Right renal pelvis (tissue), 4 donors: ENCODE measurements at regions not wholly inside any gene's neighbourhood (a gene's known extent, or its start where the extent isn't known, plus 50 kb on each side); places are given as distances from the start of the nearest gene placed in this dataset.
"Not testable (repeated sequence)": the region's sequence is repeated elsewhere in the genome, so short reads cannot be mapped to it uniquely, and the experiment has no call there.

Experiments
- DNase-seq, 4 donors: peaks; one replicate each; pipeline ENCODE4 v3.0.0-alpha.2; 2013; ENCODE audit warnings: low read depth in 4 of 4, low spot score in 3 of 4, missing footprints in 1 of 4

DNA sequence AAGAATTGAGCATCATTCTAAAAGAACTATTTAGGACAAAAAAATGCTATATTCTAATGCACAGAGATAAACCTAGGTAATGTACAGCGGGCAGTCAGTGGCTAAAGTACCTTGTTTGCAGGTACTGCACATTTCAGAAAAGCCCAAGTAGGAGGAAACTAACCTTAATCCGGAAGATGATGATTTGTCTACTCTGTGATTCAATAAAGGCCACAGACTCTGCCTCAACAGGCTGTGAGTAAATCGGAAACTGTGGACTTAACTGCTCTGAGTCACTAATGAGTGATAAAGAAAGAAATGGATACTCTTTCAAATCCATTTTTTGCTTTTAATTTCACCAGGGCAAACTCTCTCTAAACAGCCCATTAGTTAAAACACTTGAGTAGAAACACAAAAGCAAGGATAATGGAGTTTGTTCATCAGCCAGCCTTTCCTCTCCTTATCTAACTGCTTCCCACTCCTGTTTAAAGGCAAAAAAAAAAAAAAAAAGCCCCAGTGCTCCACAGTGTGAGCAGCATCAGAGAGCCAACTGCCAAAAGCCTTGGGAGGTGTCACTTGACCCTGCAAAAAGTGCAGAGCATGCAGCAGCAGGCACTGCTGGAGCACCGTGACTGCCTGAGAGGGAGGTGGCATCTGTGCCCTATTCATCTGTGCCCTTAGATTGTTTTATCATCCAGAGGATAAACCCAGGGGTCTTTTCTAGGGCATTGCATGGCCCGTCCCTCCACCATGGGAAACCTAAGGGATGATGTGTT, 187.7 kb downstream of the SATB1 start:
- no peak for DNase-seq

GRCh38 chr3:18236726-18237125, 188.4 kb downstream of the SATB1 start:
- DNase-seq = no peak

GRCh38 chr3:18234717-18235335, 190.3 kb downstream of the SATB1 start:
- no peak for DNase-seq

- no peak for DNase-seq
These were observed 191.0 kb downstream of the SATB1 start for GRCh38 chr3:18233987-18234716.

DNA sequence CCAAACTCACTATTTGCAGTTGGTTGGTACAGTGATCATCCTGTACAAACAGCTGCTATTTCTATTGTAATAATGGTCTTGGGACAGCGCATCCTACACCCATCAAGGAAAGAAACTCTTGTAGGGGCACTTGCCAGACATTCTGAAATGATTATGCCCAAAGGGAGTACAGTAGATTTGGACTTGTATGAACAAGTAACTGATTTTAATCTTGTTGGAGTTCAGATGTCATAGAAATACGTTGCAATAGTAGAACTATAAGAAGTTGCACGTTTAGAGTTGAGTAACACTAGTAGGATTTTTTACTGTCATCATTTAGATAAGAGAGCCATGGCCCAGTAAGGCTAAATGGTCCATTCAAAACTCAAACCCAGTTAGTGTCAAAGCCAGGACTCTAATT, 192.8 kb downstream of the SATB1 start:
- no peak for DNase-seq

- no peak for DNase-seq
These were observed 197.1 kb downstream of the SATB1 start for GRCh38 chr3:18228060-18228459.

DNA sequence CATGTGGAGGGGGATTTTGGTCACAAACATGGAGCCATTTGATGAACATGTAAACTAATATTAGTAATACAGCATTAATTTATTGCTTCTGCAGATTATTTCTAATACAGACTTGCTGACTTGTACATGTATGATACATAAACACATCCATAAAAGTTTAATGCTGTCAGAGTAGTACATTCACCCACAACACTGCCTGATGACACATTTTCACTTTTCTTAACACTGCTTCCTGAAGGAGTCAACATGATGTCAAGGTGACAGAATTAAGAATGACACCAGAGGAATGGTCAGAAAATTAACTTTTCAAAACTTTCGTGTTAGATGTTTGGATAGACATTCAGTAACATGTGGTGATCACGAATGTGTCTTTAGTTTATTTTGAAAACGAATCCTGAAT, 199.4 kb downstream of the SATB1 start:
- no peak for DNase-seq

DNA sequence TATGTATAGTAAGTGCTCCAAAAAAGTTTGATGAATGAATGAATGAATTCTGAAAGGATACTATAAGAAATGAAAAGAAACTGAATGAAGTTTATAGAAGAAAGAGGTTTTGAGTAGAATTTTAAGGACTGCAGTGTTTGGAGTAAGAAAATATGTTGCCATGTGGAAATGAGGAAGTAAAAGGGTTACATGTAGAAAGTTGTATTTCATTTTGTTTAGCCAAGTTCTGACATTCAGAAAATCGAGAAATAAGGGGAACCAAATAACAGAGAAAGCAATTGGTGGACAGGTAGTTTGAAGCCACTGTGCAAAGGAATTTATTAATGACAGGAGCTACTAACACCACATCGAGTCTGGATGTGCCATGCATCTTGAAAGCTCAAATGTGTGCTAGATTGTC, 200.7 kb downstream of the SATB1 start:
- DNase-seq = no peak

DNA sequence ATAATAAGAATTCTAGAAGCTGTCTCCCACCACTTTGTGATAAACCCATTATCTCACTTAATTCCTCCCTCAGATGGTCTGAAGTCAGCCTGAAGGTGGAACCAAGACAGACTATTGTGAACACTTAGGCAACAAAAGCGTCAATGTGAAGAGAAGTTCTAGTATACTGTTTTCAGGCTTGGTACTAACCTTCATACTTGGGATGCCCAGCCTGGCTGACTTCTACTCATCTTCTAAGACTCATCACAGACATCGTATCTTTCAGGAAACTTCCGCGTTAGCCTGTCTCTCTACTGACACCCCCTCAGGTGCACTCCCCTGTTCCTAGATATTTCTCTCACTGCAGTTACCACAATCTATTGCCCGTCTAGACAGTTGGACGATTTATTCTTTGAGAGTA, 201.2 kb downstream of the SATB1 start:
- no peak for DNase-seq

GRCh38 chr3:18223571-18223970, 201.6 kb downstream of the SATB1 start:
- no peak for DNase-seq

DNA sequence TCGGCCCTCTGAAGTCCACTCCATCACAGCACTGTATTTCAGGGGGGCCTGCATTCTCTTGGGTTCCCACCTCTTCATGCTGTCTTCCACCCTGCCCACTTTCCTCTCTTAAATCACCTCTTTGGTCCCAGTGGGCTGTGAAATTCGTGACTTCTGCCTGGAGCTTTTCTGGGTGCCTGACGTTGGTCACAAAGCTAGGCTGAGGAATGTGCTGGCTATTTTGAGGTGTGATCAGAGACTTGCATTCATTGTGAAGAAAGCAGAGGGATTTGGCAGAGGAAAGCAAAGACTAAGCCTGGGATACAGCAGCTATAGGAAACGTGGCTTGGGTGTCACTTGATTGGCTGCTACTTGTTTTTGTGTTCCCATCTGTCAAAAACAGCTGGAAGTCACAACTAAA, 202.5 kb downstream of the SATB1 start:
- DNase-seq = no peak

GRCh38 chr3:18217507-18218174, 207.5 kb downstream of the SATB1 start:
- no peak for DNase-seq

DNA sequence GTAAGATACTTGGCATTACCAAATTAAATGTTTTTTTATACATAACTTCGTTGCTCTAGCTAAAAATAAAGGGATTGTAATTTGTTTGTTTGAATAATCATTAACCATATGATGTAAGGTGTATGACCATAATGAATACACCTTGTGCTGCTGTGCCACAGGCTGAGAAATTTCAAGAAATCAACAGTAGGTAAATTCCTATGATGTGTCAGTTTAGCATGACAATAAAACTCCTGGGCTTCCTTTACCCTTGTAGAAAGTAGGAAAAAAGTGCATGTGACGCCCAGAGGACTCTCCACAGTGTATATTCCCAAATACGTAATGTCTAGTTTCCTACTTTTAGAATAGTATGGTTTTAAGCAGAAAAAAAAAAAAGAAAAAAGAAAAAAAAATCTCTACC, 208.1 kb downstream of the SATB1 start:
- no peak for DNase-seq

GRCh38 chr3:18215639-18216038, 209.5 kb downstream of the SATB1 start:
- DNase-seq = no peak

- no peak for DNase-seq
These were observed 214.0 kb downstream of the SATB1 start for GRCh38 chr3:18211116-18211515.

DNA sequence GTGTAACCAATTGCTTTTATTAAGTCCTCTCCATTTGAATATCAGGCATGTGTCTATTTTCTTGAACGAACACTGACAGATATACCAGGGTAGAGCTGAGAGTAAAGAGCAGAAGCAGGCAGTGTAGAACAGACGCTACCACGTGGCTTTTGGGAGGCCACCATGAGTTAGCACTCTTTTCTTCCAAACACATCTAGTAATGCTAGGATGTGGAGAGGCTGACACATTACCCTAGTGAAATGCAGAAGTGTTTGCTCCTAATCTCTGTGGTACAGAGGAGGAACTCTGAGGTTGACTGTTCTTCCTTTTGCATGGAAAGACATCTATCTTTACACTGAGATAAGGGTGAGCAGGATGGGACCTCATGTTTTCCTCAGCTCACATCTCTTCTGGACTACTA, 216.3 kb downstream of the SATB1 start:
- no peak for DNase-seq

- DNase-seq = no peak
These were observed 217.0 kb downstream of the SATB1 start for GRCh38 chr3:18208091-18208490.

DNA sequence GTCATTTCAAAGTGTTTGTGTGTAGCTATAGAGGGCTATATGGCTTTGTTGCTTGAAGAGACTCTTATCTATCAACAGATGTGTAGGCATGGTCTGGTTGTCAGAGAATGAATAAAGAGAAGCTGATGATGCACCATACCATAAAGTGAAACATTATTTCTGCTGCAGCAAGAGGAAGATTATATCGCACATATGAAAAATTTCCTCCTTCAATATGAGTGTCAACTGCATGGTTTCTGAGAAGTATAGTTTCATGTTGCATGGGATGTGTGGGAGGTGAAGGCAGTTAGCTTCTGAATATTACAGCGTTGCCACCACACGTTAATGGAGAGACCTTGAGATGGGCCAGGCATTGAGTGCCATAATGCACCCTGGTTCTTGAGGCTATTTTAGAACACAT, 217.9 kb downstream of the SATB1 start:
- no peak for DNase-seq

- DNase-seq = not testable (repeated sequence)
These were observed 219.4 kb downstream of the SATB1 start for GRCh38 chr3:18205701-18206100.

GRCh38 chr3:18201315-18201714, 223.8 kb downstream of the SATB1 start:
- DNase-seq = no peak

GRCh38 chr3:18199757-18200156, 225.4 kb downstream of the SATB1 start:
- no peak for DNase-seq
